GM12892 (cell line): ENCODE measurements at regions not wholly inside any gene's neighbourhood (a gene's known extent, or its start where the extent isn't known, plus 50 kb on each side); places are given as distances from the start of the nearest gene placed in this dataset.

ENCODE experiments used
- POLR2A ChIP-seq: IDR thresholded peaks from 2 replicates; pipeline ENCODE4 v1.6.1; 2011; ENCODE audit warnings: low read depth, low read length, control low read depth
- POLR2AphosphoS5 ChIP-seq: IDR thresholded peaks from 2 replicates; pipeline ENCODE4 v1.6.1; 2011; ENCODE audit warnings: low read depth, low read length, control low read depth

GRCh38 chr18:54530285-54530684, 60.8 kb upstream of the DYNAP start:
- TF ChIP-seq POLR2AphosphoS5 (no peak), POLR2A (no peak)
